SK-N-MC (cell line): ENCODE measurements at regions not wholly inside any gene's neighbourhood (a gene's known extent, or its start where the extent isn't known, plus 50 kb on each side); places are given as distances from the start of the nearest gene placed in this dataset.

Experiments used
- DNase-seq: peaks from one replicate; pipeline ENCODE4 v3.0.0-alpha.2; 2011; ENCODE audit warnings: low read depth, low spot score
- H3K27ac ChIP-seq: fragments of 200-600 bp; sonication (generic); 2 replicates; pipeline ENCODE4 v1.5.1; 2016; ENCODE audit warnings: mixed run types
- H3K36me3 ChIP-seq: fragments of 200-600 bp; sonication (generic); 2 replicates; pipeline ENCODE4 v1.6.1; 2017; ENCODE audit warnings: antibody characterized with exemption, low read length, mixed read lengths; ENCODE audit not compliant: insufficient read depth
- H3K4me3 ChIP-seq: fragments of 200-600 bp; sonication (generic); 2 replicates; pipeline ENCODE4 v1.5.1; 2016
- H3K9ac ChIP-seq: fragments of 200-600 bp; sonication (generic); 2 replicates; pipeline ENCODE4 v1.8.0; 2017; ENCODE audit warnings: mixed run types, mixed read lengths; ENCODE audit not compliant: insufficient read length
- H3K9me3 ChIP-seq: fragments of 200-600 bp; sonication (generic); 2 replicates; pipeline ENCODE4 v1.6.1; 2017; ENCODE audit warnings: low read depth, mild to moderate bottlenecking, antibody characterized with exemption, low read length, moderate library complexity, mixed read lengths
- EZH2 ChIP-seq: fragments of 200-600 bp; sonication (generic); IDR thresholded peaks from one replicate; pipeline ENCODE4 v1.6.1; 2017; ENCODE audit warnings: antibody characterized with exemption
- FOXP2 ChIP-seq: optimal IDR thresholded peaks from 2 replicates; pipeline ENCODE3; 2011; ENCODE audit warnings: mild to moderate bottlenecking, moderate library complexity; ENCODE audit not compliant: insufficient read depth; ENCODE audit errors: extremely low read length, control extremely low read depth
- POLR2AphosphoS5 ChIP-seq: IDR thresholded peaks from 2 replicates; pipeline ENCODE4 v1.6.1; 2012; ENCODE audit warnings: mild to moderate bottlenecking, low read depth, low read length, borderline replicate concordance

- Histone ChIP-seq H3K4me3 (no peak overlapping the region), H3K27ac (no peak overlapping the region), H3K9me3 (no peaks in the 10 kb centered on the region), H3K36me3 (no peaks in the 10 kb centered on the region), H3K9ac (no peak overlapping the region)
- TF ChIP-seq EZH2: no peak
- no peak for TF ChIP-seq POLR2AphosphoS5
- no peak for TF ChIP-seq FOXP2
- DNase-seq: no peak
Observed at GRCh38 chr1:195030793-195031192, 1577.4 kb downstream of the KCNT2 start.

DNA sequence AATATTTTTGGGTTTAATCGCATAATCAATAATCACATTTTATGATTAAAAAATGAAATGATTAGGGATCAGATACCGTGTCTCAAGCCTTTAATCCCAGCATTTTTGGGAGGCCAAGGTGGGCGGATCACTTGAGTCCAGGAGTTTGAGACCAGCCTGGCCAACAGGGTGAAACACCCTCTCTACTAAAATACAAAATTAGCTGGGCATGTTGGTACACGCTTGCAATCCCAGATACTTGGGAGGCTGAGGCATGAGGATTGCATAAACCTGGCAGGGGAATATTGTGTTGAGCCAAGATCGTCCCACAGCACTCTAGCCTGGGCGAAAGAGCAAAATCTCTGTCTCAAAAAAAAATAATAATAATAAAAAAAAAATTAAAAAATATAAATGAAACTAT, 1581.4 kb downstream of the KCNT2 start:
- no peaks in the 10 kb centered on the region for H3K36me3 ChIP-seq
- TF ChIP-seq EZH2: no peak
- TF ChIP-seq POLR2AphosphoS5: no peak
- TF ChIP-seq FOXP2: no peak
- no peak for DNase-seq
- no peaks in the 10 kb centered on the region for H3K9me3 ChIP-seq
- no peak overlapping the region for H3K4me3 ChIP-seq
- no peak overlapping the region for H3K9ac ChIP-seq
- no peak overlapping the region for H3K27ac ChIP-seq

DNA sequence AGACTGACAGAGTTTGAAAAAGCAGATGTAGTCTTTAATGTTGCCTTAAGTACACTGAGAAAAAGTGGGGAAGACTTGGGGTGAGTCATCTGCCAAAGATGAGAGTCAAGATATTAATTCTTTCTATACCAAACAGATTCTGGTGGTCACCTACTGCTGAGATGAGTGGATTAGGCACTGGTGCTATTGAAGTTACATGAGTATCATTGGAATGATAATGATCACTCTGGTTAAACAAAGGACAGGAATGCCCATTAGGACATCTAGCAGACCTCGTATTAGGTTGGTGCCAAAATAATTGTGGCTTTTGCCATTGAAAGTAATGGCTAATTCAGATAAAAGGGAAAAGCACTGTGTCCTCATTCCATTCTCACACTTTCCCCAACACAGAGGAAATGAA, 1588.9 kb downstream of the KCNT2 start:
- Histone ChIP-seq H3K9ac (no peak overlapping the region), H3K36me3 (no peaks in the 10 kb centered on the region), H3K9me3 (no peaks in the 10 kb centered on the region), H3K4me3 (no peak overlapping the region), H3K27ac (no peak overlapping the region)
- DNase-seq: no peak
- TF ChIP-seq POLR2AphosphoS5: no peak

- H3K27ac ChIP-seq: no peak overlapping the region
- TF ChIP-seq EZH2 (no peak), FOXP2 (no peak), POLR2AphosphoS5 (no peak)
- no peaks in the 10 kb centered on the region for H3K9me3 ChIP-seq
- H3K36me3 ChIP-seq: no peaks in the 10 kb centered on the region
- no peak overlapping the region for H3K4me3 ChIP-seq
- DNase-seq: no peak
- no peak overlapping the region for H3K9ac ChIP-seq
Observed at GRCh38 chr1:195012995-195013394, 1595.2 kb downstream of the KCNT2 start.

DNA sequence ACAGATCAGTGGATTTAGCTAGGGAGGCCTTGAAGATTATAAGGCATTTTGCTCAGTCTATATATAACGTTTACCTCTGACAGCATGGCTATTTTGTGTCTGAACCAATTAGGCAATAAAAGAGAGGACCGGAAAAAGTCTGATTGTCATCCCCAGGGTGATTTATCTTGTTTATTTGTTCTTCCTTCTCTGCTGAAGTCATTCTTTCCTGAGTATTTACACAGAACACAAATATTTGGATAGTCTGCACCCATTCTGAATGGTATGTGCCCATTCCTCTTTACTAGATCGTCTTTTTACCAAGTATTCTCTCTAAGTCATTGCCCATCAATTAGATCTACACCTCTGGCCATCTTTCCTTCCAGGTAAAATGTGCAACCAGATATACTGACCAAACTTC, 1602.9 kb downstream of the KCNT2 start:
- TF ChIP-seq EZH2 (no peak), POLR2AphosphoS5 (no peak), FOXP2 (no peak)
- Histone ChIP-seq H3K27ac (no peak overlapping the region), H3K36me3 (no peaks in the 10 kb centered on the region), H3K9me3 (no peaks in the 10 kb centered on the region), H3K4me3 (no peak overlapping the region), H3K9ac (no peak overlapping the region)
- DNase-seq: no peak

GRCh38 chr1:194990483-194990882, 1617.8 kb downstream of the KCNT2 start:
- no peaks in the 10 kb centered on the region for H3K9me3 ChIP-seq
- H3K36me3 ChIP-seq: no peaks in the 10 kb centered on the region
- H3K9ac ChIP-seq: no peak overlapping the region
- no peak for TF ChIP-seq FOXP2
- no peak for TF ChIP-seq POLR2AphosphoS5
- TF ChIP-seq EZH2: no peak
- H3K27ac ChIP-seq: no peak overlapping the region
- H3K4me3 ChIP-seq: no peak overlapping the region
- DNase-seq: no peak

GRCh38 chr1:194975913-194976312, 1632.3 kb downstream of the KCNT2 start:
- Histone ChIP-seq H3K4me3 (no peak overlapping the region), H3K9me3 (no peaks in the 10 kb centered on the region), H3K36me3 (no peaks in the 10 kb centered on the region), H3K27ac (no peak overlapping the region), H3K9ac (no peak overlapping the region)
- TF ChIP-seq FOXP2: no peak
- TF ChIP-seq EZH2: no peak
- TF ChIP-seq POLR2AphosphoS5: no peak
- no peak for DNase-seq

DNA sequence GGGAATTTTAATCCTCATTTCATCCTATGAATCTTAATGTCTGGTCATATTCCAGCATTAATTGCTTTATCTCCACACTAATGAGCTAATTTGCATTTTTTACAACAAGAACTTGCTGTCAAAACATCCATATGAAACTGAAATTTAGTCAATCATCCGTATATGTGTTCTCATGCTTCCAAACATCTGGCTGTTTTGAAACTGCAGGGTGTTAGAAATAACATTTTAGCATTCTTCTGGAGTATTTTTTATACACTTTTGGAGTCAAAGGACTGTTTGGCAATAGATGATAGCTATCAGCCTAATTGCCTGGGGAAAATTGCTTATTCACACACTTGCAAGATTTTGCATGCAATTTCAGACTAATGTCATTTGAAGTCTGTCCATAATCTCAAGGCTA, 1639.3 kb downstream of the KCNT2 start:
- no peak overlapping the region for H3K27ac ChIP-seq

GRCh38 chr1:194959795-194960194, 1648.4 kb downstream of the KCNT2 start:
- no peak overlapping the region for H3K9ac ChIP-seq
- H3K27ac ChIP-seq: no peak overlapping the region
- no peaks in the 10 kb centered on the region for H3K9me3 ChIP-seq
- TF ChIP-seq EZH2: no peak
- TF ChIP-seq FOXP2: no peak
- TF ChIP-seq POLR2AphosphoS5: no peak
- no peak overlapping the region for H3K4me3 ChIP-seq
- no peak for DNase-seq
- H3K36me3 ChIP-seq: no peaks in the 10 kb centered on the region

More for the DNA sequence above, 1639.3 kb downstream of the KCNT2 start:
- no peak overlapping the region for H3K4me3 ChIP-seq
- no peak overlapping the region for H3K9ac ChIP-seq
- H3K36me3 ChIP-seq: no peaks in the 10 kb centered on the region
- no peak for DNase-seq
- no peaks in the 10 kb centered on the region for H3K9me3 ChIP-seq
- TF ChIP-seq EZH2: no peak
- TF ChIP-seq POLR2AphosphoS5: no peak
- no peak for TF ChIP-seq FOXP2
